Fibroblast of the aortic adventitia (primary cell): ENCODE measurements at regions not wholly inside any gene's neighbourhood (a gene's known extent, or its start where the extent isn't known, plus 50 kb on each side); places are given as distances from the start of the nearest gene placed in this dataset.

Experiments
- DNase-seq: peaks from one replicate; pipeline ENCODE4 v3.0.0-alpha.2; 2010; ENCODE audit warnings: low read depth
- H3K4me3 ChIP-seq: 2 replicates; pipeline ENCODE4 v1.5.1; 2011; ENCODE audit warnings: low read depth, mild to moderate bottlenecking, control low read depth, low read length, moderate library complexity
- CTCF ChIP-seq: IDR thresholded peaks from 2 replicates; pipeline ENCODE4 v1.5.1; 2011; ENCODE audit warnings: mild to moderate bottlenecking, low read length, control low read depth, inconsistent platforms; ENCODE audit not compliant: insufficient read depth

DNA sequence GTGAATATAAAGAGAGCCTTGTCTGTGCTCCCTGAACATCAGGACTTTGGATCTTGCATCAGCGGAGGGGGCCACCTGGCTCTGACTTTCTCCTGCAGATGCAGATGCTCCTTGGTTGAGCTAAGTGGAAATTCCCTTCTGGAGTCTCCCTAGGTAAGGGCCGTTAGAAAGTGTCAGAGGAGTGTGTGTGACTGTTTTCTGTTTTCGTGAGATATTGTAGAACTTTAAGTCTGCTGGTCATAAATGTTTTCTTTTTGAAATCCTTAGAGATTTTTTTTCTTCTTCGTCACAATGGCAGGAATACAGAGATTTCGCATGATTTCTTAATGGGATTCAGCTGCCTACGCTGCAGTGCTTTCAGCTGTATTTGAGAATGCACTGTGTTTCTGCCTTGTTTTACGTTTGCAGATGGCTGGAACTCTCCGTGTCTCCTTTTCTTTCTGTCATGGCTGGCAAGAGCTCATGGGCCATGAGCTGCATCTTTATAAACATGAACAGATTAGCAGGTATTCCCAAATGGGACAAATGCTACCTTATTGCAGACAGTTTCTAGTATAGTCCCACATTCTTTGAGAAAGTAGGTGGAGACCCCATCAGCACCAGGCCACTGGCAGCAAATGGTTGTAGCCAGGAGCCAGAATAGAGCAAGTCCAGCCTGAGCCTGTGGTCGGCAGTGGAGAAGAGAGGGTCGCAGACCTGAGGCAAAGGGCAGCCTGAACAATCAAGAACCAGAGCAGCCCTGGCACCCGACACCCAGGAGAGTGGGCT lies 76.2 kb upstream of the FRMD6 start:
- DNase-seq: peak; percentile 39
- no peak overlapping the region for H3K4me3 ChIP-seq

DNA sequence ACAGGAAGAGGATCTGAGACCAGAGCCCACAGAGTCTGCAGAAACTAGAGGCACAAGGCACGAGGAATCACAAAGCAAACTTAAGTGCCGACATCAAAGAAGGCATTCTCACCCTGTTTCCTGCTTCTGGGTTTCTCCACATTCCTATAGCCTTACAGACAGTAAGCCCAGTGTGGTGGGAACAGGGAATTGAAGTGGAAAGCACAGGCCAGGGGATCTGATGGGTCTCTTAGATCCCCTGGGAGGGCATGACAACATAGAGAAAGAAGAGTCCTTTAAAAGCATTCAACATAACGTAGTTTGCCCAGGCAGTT lies 75.6 kb upstream of the FRMD6 start:
- H3K4me3 ChIP-seq: no peak overlapping the region
- no peak for DNase-seq

More for the DNA sequence above, 76.2 kb upstream of the FRMD6 start:
- TF ChIP-seq CTCF: no peak

GRCh38 chr14:51576879-51577278 lies 74.8 kb upstream of the FRMD6 start:
- no peak for TF ChIP-seq CTCF
- DNase-seq: no peak
- no peak overlapping the region for H3K4me3 ChIP-seq

More for the DNA sequence above, 75.6 kb upstream of the FRMD6 start:
- TF ChIP-seq CTCF: no peak

GRCh38 chr14:51578853-51579252 lies 72.9 kb upstream of the FRMD6 start:
- TF ChIP-seq CTCF: no peak
- H3K4me3 ChIP-seq: no peak overlapping the region
- DNase-seq: no peak

DNA sequence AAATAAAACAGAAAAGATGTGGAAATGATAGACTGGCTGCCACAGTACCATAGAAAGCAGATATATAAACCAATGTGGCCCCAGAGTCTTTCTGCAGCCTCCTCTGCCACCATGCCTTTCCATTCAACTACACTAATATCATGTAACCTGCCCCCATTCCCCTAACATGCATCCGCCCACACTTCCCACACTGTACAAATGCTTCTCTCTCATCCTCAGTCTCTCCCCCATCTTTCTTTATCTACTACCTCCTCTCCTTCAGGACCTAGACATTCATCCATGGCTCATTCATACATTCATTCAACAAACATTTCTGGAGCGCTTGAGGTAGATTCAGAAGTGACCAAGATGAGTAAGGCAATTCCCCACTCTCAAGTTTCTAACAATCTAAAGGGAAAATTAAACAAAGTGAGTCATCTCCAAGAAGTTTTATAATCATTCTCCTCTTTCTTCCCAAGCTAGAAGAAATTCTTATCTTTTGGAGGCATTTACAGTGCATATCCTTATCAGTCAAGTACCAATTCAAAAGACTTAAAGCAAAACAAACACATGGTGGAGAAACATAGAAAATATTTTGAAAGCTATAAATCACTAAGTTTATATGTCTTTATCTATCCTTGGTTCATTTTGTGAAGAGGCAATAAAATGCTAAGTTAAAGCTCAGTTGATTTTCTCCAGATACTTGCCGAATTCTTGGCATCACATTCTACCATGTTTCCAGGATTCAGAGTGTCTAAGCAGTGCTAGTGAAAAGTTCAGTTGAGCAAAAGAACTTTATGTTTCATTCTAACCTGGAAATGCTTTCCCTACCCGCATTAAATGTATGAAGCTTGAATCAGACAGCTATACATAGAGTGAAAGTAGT lies 70.5 kb upstream of the FRMD6 start:
- TF ChIP-seq CTCF: no peak
- no peak overlapping the region for H3K4me3 ChIP-seq
- DNase-seq: peak; percentile 93

DNA sequence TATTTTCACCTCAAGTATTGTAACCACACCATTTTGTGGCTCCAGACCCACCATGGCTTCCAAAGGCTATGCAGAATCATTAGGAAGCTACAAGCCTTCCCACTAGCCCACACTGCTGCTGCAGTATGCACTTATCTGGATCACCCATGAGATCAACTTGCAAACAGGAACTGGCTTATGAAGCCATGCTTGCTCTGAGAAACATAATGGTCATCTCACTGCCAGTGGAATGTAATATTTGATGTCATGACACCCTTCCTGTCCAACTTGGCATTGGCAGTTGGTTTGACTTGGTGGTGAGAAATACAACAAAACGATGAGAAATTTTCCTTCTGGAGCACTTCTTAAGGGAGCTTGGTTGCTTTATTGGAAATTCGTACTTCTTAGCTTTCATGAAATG lies 69.3 kb upstream of the FRMD6 start:
- DNase-seq: peak; percentile 88
- TF ChIP-seq CTCF: no peak
- no peak overlapping the region for H3K4me3 ChIP-seq
